ENCODE measurements at regions not wholly inside any gene's neighbourhood (a gene's known extent, or its start where the extent isn't known, plus 50 kb on each side); places are given as distances from the start of the nearest gene placed in this dataset.
"Not testable (repeated sequence)": the region's sequence is repeated elsewhere in the genome, so short reads cannot be mapped to it uniquely, and the experiment has no call there.

DNA sequence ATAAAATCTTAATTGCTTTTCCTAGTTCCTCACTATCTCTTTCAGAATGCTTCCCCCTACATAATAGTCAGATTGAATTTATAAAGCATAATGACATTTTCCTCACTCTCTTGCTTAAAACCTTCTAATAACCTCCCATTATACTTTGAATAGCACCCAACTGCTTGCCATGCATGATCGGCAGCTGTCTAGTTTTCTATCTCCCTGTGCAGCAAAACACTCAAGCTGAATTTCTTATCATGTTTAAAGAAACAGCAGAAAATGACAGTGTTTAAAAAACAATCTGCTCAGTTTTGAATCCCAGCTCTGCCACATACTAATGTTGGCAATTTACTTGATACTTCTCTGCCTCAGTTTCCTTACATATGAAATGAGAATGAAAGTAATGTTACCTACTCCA, 947.1 kb upstream of the HS3ST1 start:
- no peak overlapping the region for H3K27ac ChIP-seq (ENCODE audit: low read length)
- H3K36me3 ChIP-seq (replicated peaks; ENCODE audit: low read depth, low read length) = no peaks in the 10 kb centered on the region
- no peaks in the 10 kb centered on the region for H3K9me3 ChIP-seq (ENCODE audit: insufficient read depth, low read length)
- H3K27me3 ChIP-seq (ENCODE audit: low read depth, low read length) = no peaks in the 10 kb centered on the region
- H3K4me2 ChIP-seq (ENCODE audit: low read length) = no peak overlapping the region
- H4K20me1 ChIP-seq (ENCODE audit: insufficient read depth, low read length) = no peaks in the 10 kb centered on the region
- H3K4me3 ChIP-seq (ENCODE audit: low read length) = no peak overlapping the region
- TF ChIP-seq, protein P1, sequence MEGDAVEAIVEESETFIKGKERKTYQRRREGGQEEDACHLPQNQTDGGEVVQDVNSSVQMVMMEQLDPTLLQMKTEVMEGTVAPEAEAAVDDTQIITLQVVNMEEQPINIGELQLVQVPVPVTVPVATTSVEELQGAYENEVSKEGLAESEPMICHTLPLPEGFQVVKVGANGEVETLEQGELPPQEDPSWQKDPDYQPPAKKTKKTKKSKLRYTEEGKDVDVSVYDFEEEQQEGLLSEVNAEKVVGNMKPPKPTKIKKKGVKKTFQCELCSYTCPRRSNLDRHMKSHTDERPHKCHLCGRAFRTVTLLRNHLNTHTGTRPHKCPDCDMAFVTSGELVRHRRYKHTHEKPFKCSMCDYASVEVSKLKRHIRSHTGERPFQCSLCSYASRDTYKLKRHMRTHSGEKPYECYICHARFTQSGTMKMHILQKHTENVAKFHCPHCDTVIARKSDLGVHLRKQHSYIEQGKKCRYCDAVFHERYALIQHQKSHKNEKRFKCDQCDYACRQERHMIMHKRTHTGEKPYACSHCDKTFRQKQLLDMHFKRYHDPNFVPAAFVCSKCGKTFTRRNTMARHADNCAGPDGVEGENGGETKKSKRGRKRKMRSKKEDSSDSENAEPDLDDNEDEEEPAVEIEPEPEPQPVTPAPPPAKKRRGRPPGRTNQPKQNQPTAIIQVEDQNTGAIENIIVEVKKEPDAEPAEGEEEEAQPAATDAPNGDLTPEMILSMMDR (IDR thresholded peaks at IDR 0.05; ENCODE audit: low read depth, low read length) = no peak
- no peak for TF ChIP-seq EZH2phosphoT487 (IDR thresholded peaks at IDR 0.05; ENCODE audit: low read depth)
- H3K9ac ChIP-seq (ENCODE audit: low read length) = no peak overlapping the region
- no peak overlapping the region for H2AFZ ChIP-seq (ENCODE audit: low read depth, low read length)
- no peaks in the 10 kb centered on the region for H3K79me2 ChIP-seq (ENCODE audit: low read length)
- no peaks in the 10 kb centered on the region for H3K4me1 ChIP-seq (ENCODE audit: low read length)

- not testable (repeated sequence) for H2AFZ ChIP-seq (ENCODE audit: low read depth, low read length); H3K9me3 ChIP-seq (ENCODE audit: insufficient read depth, low read length); H3K4me1 ChIP-seq (ENCODE audit: low read length); H3K4me3 ChIP-seq (ENCODE audit: low read length); H3K27me3 ChIP-seq (ENCODE audit: low read depth, low read length); H3K27ac ChIP-seq (ENCODE audit: low read length); H3K9ac ChIP-seq (ENCODE audit: low read length); H3K4me2 ChIP-seq (ENCODE audit: low read length); H3K79me2 ChIP-seq (ENCODE audit: low read length); H4K20me1 ChIP-seq (ENCODE audit: insufficient read depth, low read length); H3K36me3 ChIP-seq (replicated peaks; ENCODE audit: low read depth, low read length)
Measured at GRCh38 chr4:12365869-12366268, 937.2 kb upstream of the HS3ST1 start.

GRCh38 chr4:12360391-12360790, 931.7 kb upstream of the HS3ST1 start:
- no peak for TF ChIP-seq EZH2phosphoT487 (IDR thresholded peaks at IDR 0.05; ENCODE audit: low read depth)
- TF ChIP-seq, protein P1 (IDR thresholded peaks at IDR 0.05; ENCODE audit: low read depth, low read length) = no peak
- no peaks in the 10 kb centered on the region for H3K9me3 ChIP-seq (ENCODE audit: insufficient read depth, low read length)
- no peak overlapping the region for H2AFZ ChIP-seq (ENCODE audit: low read depth, low read length)
- no peak overlapping the region for H3K9ac ChIP-seq (ENCODE audit: low read length)
- no peaks in the 10 kb centered on the region for H3K36me3 ChIP-seq (replicated peaks; ENCODE audit: low read depth, low read length)
- no peaks in the 10 kb centered on the region for H3K4me1 ChIP-seq (ENCODE audit: low read length)
- no peaks in the 10 kb centered on the region for H3K79me2 ChIP-seq (ENCODE audit: low read length)
- H3K27me3 ChIP-seq (ENCODE audit: low read depth, low read length) = no peaks in the 10 kb centered on the region
- no peaks in the 10 kb centered on the region for H4K20me1 ChIP-seq (ENCODE audit: insufficient read depth, low read length)
- H3K4me2 ChIP-seq (ENCODE audit: low read length) = no peak overlapping the region
- no peak overlapping the region for H3K4me3 ChIP-seq (ENCODE audit: low read length)
- no peak overlapping the region for H3K27ac ChIP-seq (ENCODE audit: low read length)

- Histone ChIP-seq H2AFZ (ENCODE audit: low read depth, low read length) (no peak overlapping the region), H3K4me3 (ENCODE audit: low read length) (no peak overlapping the region), H3K9ac (ENCODE audit: low read length) (no peak overlapping the region), H3K27me3 (ENCODE audit: low read depth, low read length) (no peaks in the 10 kb centered on the region), H3K4me2 (ENCODE audit: low read length) (no peak overlapping the region), H4K20me1 (ENCODE audit: insufficient read depth, low read length) (no peaks in the 10 kb centered on the region), H3K36me3 (replicated peaks; ENCODE audit: low read depth, low read length) (no peaks in the 10 kb centered on the region), H3K9me3 (ENCODE audit: insufficient read depth, low read length) (no peaks in the 10 kb centered on the region), H3K4me1 (ENCODE audit: low read length) (no peaks in the 10 kb centered on the region), H3K27ac (ENCODE audit: low read length) (no peak overlapping the region), H3K79me2 (ENCODE audit: low read length) (no peaks in the 10 kb centered on the region)
- TF ChIP-seq EZH2phosphoT487 (IDR thresholded peaks at IDR 0.05; ENCODE audit: low read depth) = no peak
- TF ChIP-seq, protein P1 (IDR thresholded peaks at IDR 0.05; ENCODE audit: low read depth, low read length) = peak; percentile 26
Measured at GRCh38 chr4:12359420-12359819, 930.7 kb upstream of the HS3ST1 start.

- not testable (repeated sequence) for H3K36me3 ChIP-seq (replicated peaks; ENCODE audit: low read depth, low read length); H3K9ac ChIP-seq (ENCODE audit: low read length); H3K4me3 ChIP-seq (ENCODE audit: low read length); H3K9me3 ChIP-seq (ENCODE audit: insufficient read depth, low read length); H3K4me2 ChIP-seq (ENCODE audit: low read length); H3K27me3 ChIP-seq (ENCODE audit: low read depth, low read length); H3K27ac ChIP-seq (ENCODE audit: low read length); H4K20me1 ChIP-seq (ENCODE audit: insufficient read depth, low read length); H2AFZ ChIP-seq (ENCODE audit: low read depth, low read length); H3K79me2 ChIP-seq (ENCODE audit: low read length); H3K4me1 ChIP-seq (ENCODE audit: low read length)
Measured at GRCh38 chr4:12333083-12333482, 904.4 kb upstream of the HS3ST1 start.
